HepG2 (cell line): ENCODE measurements at regions not wholly inside any gene's neighbourhood (a gene's known extent, or its start where the extent isn't known, plus 50 kb on each side); places are given as distances from the start of the nearest gene placed in this dataset.

Experiments
- ATAC-seq: fragments of 200-7000 bp; cut with Tn5 transposase; 3 replicates; pipeline ENCODE4 v1.9.1; 2020; ENCODE audit warnings: mild to moderate bottlenecking, moderate library complexity
- BruUV-seq: library from RNA; stranded (reverse); fragments of 400-500 nt; replicated peaks from 2 replicates; lab custom pipeline; 2021; lab: Mats Ljungman, UMichigan
- CTCF ChIA-PET: fragments of 300-600 bp; formaldehyde crosslinking; extraction: SDS; loops from one replicate; lab custom pipeline; 2021; ENCODE audit warnings: low total read pairs, inconsistent platforms, low intra/inter-chr PET ratio; lab: Yijun Ruan, JAX
- POLR2A ChIA-PET: fragments of 350-600 bp; sonication (Branson Sonifier 250); formaldehyde crosslinking; loops from one replicate; lab custom pipeline; 2020; ENCODE audit warnings: antibody characterized with exemption, inconsistent platforms; lab: Yijun Ruan, JAX
- DNase-seq: peaks from one replicate; pipeline ENCODE4 v3.0.0-alpha.2; 2015; ENCODE audit warnings: low spot score
- FAIRE-seq: peaks from 3 replicates; lab custom pipeline; 2011; peaks lifted over from hg19 to GRCh38; lab: Jason Lieb, UNC
- H2AFZ ChIP-seq: one replicate; pipeline ENCODE4 v1.6.1; 2011; ENCODE audit warnings: low read length, inconsistent platforms
- H3K27ac ChIP-seq: fragments of 300-600 bp; 3 replicates; pipeline ENCODE4 v1.8.0; 2011; ENCODE audit warnings: mixed run types, mild to moderate bottlenecking, mixed read lengths, low read length, inconsistent platforms; ENCODE audit not compliant: insufficient read depth; ENCODE audit errors: extremely low read length
- H3K27me3 ChIP-seq, 2 experiments: fragments of 200-600 bp in 1 of 2; 2 replicates in 1 of 2; 3 replicates in 1 of 2; pipeline versions ENCODE4 v1.6.0 to v1.8.0; 2011; ENCODE audit warnings: low read length in 2 of 2, mild to moderate bottlenecking in 2 of 2, moderate library complexity in 2 of 2, inconsistent platforms in 1 of 2; ENCODE audit not compliant: insufficient read depth in 2 of 2, control insufficient read depth in 1 of 2
- H3K36me3 ChIP-seq, 2 experiments: fragments of 200-600 bp in 1 of 2; replicated peaks in 1 of 2; 2 replicates in 1 of 2; 3 replicates in 1 of 2; pipeline versions ENCODE4 v1.5.1 to v1.8.0; 2011; ENCODE audit warnings: low read length in 2 of 2, inconsistent platforms in 1 of 2; ENCODE audit not compliant: insufficient read depth in 2 of 2, control insufficient read depth in 1 of 2
- H3K4me1 ChIP-seq: 2 replicates; pipeline ENCODE4 v1.5.1; 2012; ENCODE audit warnings: low read length, inconsistent platforms; ENCODE audit not compliant: insufficient read depth
- H3K4me2 ChIP-seq: 2 replicates; pipeline ENCODE4 v1.6.0; 2011; ENCODE audit warnings: low read depth, low read length, inconsistent platforms
- H3K4me3 ChIP-seq, 3 experiments: fragments of 200-600 bp in 1 of 3; sonication (generic), shearing (Covaris generic) in 1 of 3; replicated peaks in 1 of 3; 2 replicates each; pipeline ENCODE4 v1.5.1; 2011 to 2016; ENCODE audit warnings: low read length in 3 of 3, inconsistent platforms in 2 of 3, low read depth in 2 of 3, mild to moderate bottlenecking in 2 of 3, control low read depth in 1 of 3, mixed read lengths in 1 of 3; ENCODE audit not compliant: insufficient read depth in 1 of 3
- H3K79me2 ChIP-seq: one replicate; pipeline ENCODE4 v1.6.1; 2011; ENCODE audit warnings: low read length, inconsistent platforms; ENCODE audit not compliant: insufficient read depth
- H3K9ac ChIP-seq: 2 replicates; pipeline ENCODE4 v1.6.0; 2011; ENCODE audit warnings: mild to moderate bottlenecking, low read depth, low read length, inconsistent platforms; ENCODE audit not compliant: insufficient read depth
- H3K9me3 ChIP-seq: 2 replicates; pipeline ENCODE4 v1.5.1; 2012; ENCODE audit warnings: mild to moderate bottlenecking, low read length
- H4K20me1 ChIP-seq: 2 replicates; pipeline ENCODE4 v1.6.0; 2011; ENCODE audit warnings: inconsistent platforms, mild to moderate bottlenecking, low read length, moderate library complexity; ENCODE audit not compliant: insufficient read depth
- CSRNP1 ChIP-seq: sonication (generic); formaldehyde crosslinking; IDR thresholded peaks from 2 replicates; pipeline ENCODE4 v1.8.1; 2023; ENCODE audit warnings: mild to moderate bottlenecking, missing genetic modification reagents
- HNF1B ChIP-seq: sonication (generic); formaldehyde crosslinking; IDR thresholded peaks from 2 replicates; pipeline ENCODE4 v1.5.1; 2020; ENCODE audit warnings: mild to moderate bottlenecking, moderate library complexity, missing genetic modification reagents
- MTF1 ChIP-seq: sonication (generic); formaldehyde crosslinking; IDR thresholded peaks from 2 replicates; pipeline ENCODE4 v1.5.0; 2020; ENCODE audit warnings: missing genetic modification reagents
- NR2F2 ChIP-seq: IDR thresholded peaks from 2 replicates; pipeline ENCODE4 v1.6.1; 2012; ENCODE audit warnings: low read depth, inconsistent platforms, borderline replicate concordance
- SSRP1 ChIP-seq: IDR thresholded peaks from 2 replicates; pipeline ENCODE4 v1.6.1; 2016; ENCODE audit warnings: control low read depth
- TFE3 ChIP-seq: IDR thresholded peaks from 2 replicates; pipeline ENCODE4 v1.6.1; 2016
- WIZ ChIP-seq: sonication (generic); formaldehyde crosslinking; IDR thresholded peaks from 2 replicates; pipeline ENCODE4 v1.5.1; 2020; ENCODE audit warnings: mild to moderate bottlenecking, missing genetic modification reagents
- ZNF224 ChIP-seq: sonication (generic); formaldehyde crosslinking; IDR thresholded peaks from 2 replicates; pipeline ENCODE4 v1.5.0; 2020; ENCODE audit warnings: mild to moderate bottlenecking, missing genetic modification reagents
- ZZZ3 ChIP-seq: sonication (generic); formaldehyde crosslinking; IDR thresholded peaks from 2 replicates; pipeline ENCODE4 v1.4.0; 2020; ENCODE audit warnings: missing genetic modification reagents, mild to moderate bottlenecking, borderline replicate concordance
- in situ Hi-C: cut with HindIII; loops from 2 replicates; pipeline ENCODE4 v1.10.0; 2017; ENCODE audit warnings: low pct_unique_long_range_greater_than_20kb; ENCODE audit not compliant: extremely low pct_ligation_motif_present
- intact Hi-C: fragments of 100-400 bp; cut with micrococcal nuclease; formaldehyde crosslinking; loops from one replicate; pipeline ENCODE4 v1.10.0; 2022; ENCODE audit not compliant: unreplicated experiment

GRCh38 chr2:207311316-207312005 is 145.7 kb upstream of the KLF7 start (continued):
- TF ChIP-seq SSRP1 (CRISPR knock-in tag) (no peak), TFE3 (peak; percentile 52; the same call in 1 of the 2 replicates)

DNA sequence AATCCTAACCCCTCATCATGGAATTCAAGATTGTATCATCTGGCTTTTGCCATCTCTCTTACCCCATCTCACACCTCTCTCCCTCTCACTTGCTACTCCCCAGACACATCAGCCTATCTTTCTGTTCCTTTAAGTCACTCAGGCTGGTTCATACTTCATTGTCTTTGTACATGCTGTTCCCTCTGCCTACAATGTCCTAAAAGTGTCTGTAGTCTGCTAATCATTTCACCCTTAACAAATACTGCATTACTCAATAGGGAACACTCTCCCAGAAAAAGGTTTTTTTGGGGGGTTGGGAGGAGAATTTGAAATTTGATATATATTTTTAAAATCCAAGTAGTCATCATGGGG is 146.2 kb upstream of the KLF7 start:
- FAIRE-seq: no peak
- no peak overlapping the region for H3K27ac ChIP-seq

More for the DNA sequence above, 146.2 kb upstream of the KLF7 start:
- TF ChIP-seq MTF1 (no peak), ZZZ3 (CRISPR knock-in tag) (no peak), CSRNP1 (CRISPR knock-in tag) (no peak), WIZ (no peak), NR2F2 (no peak), ZNF224 (CRISPR knock-in tag) (no peak), HNF1B (CRISPR knock-in tag) (no peak)
- intact Hi-C loops: no loop called here
- BruUV-seq: no TSS peak
- POLR2A ChIA-PET: no interaction called here
- no peaks in the 10 kb centered on the region for H3K36me3 ChIP-seq
- ATAC-seq (no peak), DNase-seq (no peak)
- CTCF ChIA-PET: no interaction called here
- H4K20me1 ChIP-seq: no peaks in the 10 kb centered on the region
- no peaks in the 10 kb centered on the region for H3K79me2 ChIP-seq
- in situ Hi-C loops: no loop called here
- H3K9ac ChIP-seq: no peak overlapping the region
- H3K9me3 ChIP-seq: no peaks in the 10 kb centered on the region
- H3K27me3 ChIP-seq: no peaks in the 10 kb centered on the region
- H3K4me3 ChIP-seq: no peak overlapping the region
- no peak overlapping the region for H3K4me2 ChIP-seq
- peaks cover 8% of the 10 kb centered on the region for H3K4me1 ChIP-seq
- no peak overlapping the region for H2AFZ ChIP-seq
